Spleen (tissue), 11 donors: ENCODE measurements at regions not wholly inside any gene's neighbourhood (a gene's known extent, or its start where the extent isn't known, plus 50 kb on each side); places are given as distances from the start of the nearest gene placed in this dataset.

Experiments used
- DNase-seq: peaks from one replicate; pipeline ENCODE4 v3.0.0-alpha.2; 2020
- H3K27ac ChIP-seq, 8 donors: fragments of 200-600 bp; sonication (generic) in 7 of 8; 1 replicate in 4 of 8; 2 replicates in 4 of 8; pipeline versions ENCODE4 v1.5.0 to v1.8.0; 2016 to 2021; ENCODE audit warnings: inconsistent platforms in 4 of 8, mild to moderate bottlenecking in 4 of 8, moderate library complexity in 1 of 8
- H3K27me3 ChIP-seq, 7 donors: fragments of 200-600 bp; sonication (generic) in 6 of 7; replicated peaks in 1 of 7; 1 replicate in 4 of 7; 2 replicates in 3 of 7; pipeline versions ENCODE4 v1.5.0 to v1.8.0; 2016 to 2021; ENCODE audit warnings: inconsistent platforms in 3 of 7, mild to moderate bottlenecking in 1 of 7
- H3K36me3 ChIP-seq, 6 donors: fragments of 200-600 bp; sonication (generic) in 5 of 6; 1 replicate in 4 of 6; 2 replicates in 2 of 6; pipeline versions ENCODE4 v1.5.0 to v1.8.0; 2016 to 2021; ENCODE audit warnings: inconsistent platforms in 2 of 6
- H3K4me1 ChIP-seq, 6 donors: fragments of 200-600 bp; sonication (generic) in 5 of 6; 1 replicate in 3 of 6; 2 replicates in 3 of 6; pipeline versions ENCODE4 v1.5.0 to v1.8.0; 2016 to 2021; ENCODE audit warnings: inconsistent platforms in 3 of 6
- H3K4me3 ChIP-seq, 8 donors: fragments of 200-600 bp; sonication (generic) in 7 of 8; 1 replicate in 4 of 8; 2 replicates in 4 of 8; pipeline versions ENCODE4 v1.5.0 to v1.8.0; 2016 to 2021; ENCODE audit warnings: inconsistent platforms in 4 of 8, mild to moderate bottlenecking in 4 of 8, moderate library complexity in 2 of 8
- H3K9me3 ChIP-seq, 8 donors: fragments of 200-600 bp; sonication (generic) in 7 of 8; 1 replicate in 4 of 8; 2 replicates in 4 of 8; pipeline versions ENCODE4 v1.5.0 to v1.8.0; 2016 to 2021; ENCODE audit warnings: inconsistent platforms in 4 of 8
- POLR2A ChIP-seq, 3 donors: fragments of 450-650 bp; IDR thresholded peaks; one replicate each; pipeline ENCODE4 v1.5.1; 2017; ENCODE audit warnings: antibody characterized with exemption in 3 of 3, mild to moderate bottlenecking in 1 of 3
- POLR2AphosphoS5 ChIP-seq, 3 donors: sonication (generic); formaldehyde crosslinking; IDR thresholded peaks; one replicate each; pipeline ENCODE4 v1.5.1; 2017; ENCODE audit warnings: antibody characterized with exemption in 3 of 3
- WGBS, 5 donors: extraction: QIAGEN DNeasy Blood & Tissue Kit in 3 of 5; methylation state at CpG; one replicate each; pipeline versions ENCODE4 v1.1.5 to v1.1.7; 2013 to 2018; 5-methylcytosine and 5-hydroxymethylcytosine counted together
- intact Hi-C: fragments of 100-400 bp; cut with DNase I; formaldehyde crosslinking; loops from one replicate; pipeline ENCODE4 v1.15.0; 2023; ENCODE audit warnings: low total_unique reads
- TF ChIP-seq, protein P1 (sequence below), 11 experiments: fragments of 200-600 bp in 7 of 11; fragments of 450-650 bp in 4 of 11; sonication (generic) in 4 of 11; IDR thresholded peaks in 8 of 11; conservative IDR thresholded peaks in 3 of 11; 1 replicate in 7 of 11; 2 replicates in 4 of 11; pipeline versions ENCODE4 v1.4.0 to v1.8.0; 2016 to 2021; ENCODE audit warnings: antibody characterized with exemption in 11 of 11, inconsistent platforms in 4 of 11, mild to moderate bottlenecking in 1 of 11
- donor health status: healthy with polysubstance abuse.
- donor health status: DM: no; HTN: no; CAD: no; lungs with moderate emphysema.
- donor health status: DM: no; HTN: no; CAD: no.
- donor health status: Bipolar disorder and iron deficiency.
- donor health status: healthy.
- donor health status: DM: no; HTN: no; CAD: no.
- donor health status: DM: yes; HTN: yes; CAD: no.

DNA sequence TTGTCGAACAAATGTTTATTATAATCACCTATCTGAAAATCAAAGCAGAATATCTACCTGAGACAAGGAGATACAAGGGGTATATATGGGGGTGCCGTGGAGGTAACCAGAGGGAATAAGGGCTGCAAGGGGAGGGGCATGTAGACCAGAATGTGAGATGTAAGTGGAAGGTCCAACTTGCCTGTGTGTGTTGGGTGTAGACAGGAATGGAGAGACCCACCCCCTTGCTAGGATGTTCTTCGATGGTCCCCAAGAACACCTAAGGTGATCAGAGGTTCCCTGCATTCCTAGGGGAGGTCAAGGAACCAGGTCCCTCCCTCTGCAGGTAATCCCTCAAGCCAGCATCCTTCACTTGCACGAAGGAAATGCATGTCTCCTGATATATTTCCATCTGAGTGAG, 167.9 kb downstream of the DICER1 start:
- DNase-seq, result no peak
- Histone ChIP-seq H3K27me3 (peaks cover 0 to 13% (median 0%) of the 10 kb centered on the region in 7 donors), H3K27ac (no peak overlapping the region), H3K36me3 (no peaks in the 10 kb centered on the region), H3K4me3 (no peak overlapping the region), H3K9me3 (peaks cover 0 to 18% (median 14%) of the 10 kb centered on the region in 8 donors), H3K4me1 (no peaks in the 10 kb centered on the region)
- TF ChIP-seq POLR2AphosphoS5 (IDR thresholded peaks at IDR 0.05) (no peak), POLR2A (IDR thresholded peaks at IDR 0.05) (no peak)
- TF ChIP-seq, protein P1, sequence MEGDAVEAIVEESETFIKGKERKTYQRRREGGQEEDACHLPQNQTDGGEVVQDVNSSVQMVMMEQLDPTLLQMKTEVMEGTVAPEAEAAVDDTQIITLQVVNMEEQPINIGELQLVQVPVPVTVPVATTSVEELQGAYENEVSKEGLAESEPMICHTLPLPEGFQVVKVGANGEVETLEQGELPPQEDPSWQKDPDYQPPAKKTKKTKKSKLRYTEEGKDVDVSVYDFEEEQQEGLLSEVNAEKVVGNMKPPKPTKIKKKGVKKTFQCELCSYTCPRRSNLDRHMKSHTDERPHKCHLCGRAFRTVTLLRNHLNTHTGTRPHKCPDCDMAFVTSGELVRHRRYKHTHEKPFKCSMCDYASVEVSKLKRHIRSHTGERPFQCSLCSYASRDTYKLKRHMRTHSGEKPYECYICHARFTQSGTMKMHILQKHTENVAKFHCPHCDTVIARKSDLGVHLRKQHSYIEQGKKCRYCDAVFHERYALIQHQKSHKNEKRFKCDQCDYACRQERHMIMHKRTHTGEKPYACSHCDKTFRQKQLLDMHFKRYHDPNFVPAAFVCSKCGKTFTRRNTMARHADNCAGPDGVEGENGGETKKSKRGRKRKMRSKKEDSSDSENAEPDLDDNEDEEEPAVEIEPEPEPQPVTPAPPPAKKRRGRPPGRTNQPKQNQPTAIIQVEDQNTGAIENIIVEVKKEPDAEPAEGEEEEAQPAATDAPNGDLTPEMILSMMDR (IDR thresholded peaks at IDR 0.05 in 8 of 11, conservative IDR thresholded peaks at IDR 0.05 in 3 of 11), result no peak
- intact Hi-C loops, result no loop called here
- 78 to 87% (median 82%) methylated on average over 4 of the region's 4 CpGs for WGBS, 5 donors

DNA sequence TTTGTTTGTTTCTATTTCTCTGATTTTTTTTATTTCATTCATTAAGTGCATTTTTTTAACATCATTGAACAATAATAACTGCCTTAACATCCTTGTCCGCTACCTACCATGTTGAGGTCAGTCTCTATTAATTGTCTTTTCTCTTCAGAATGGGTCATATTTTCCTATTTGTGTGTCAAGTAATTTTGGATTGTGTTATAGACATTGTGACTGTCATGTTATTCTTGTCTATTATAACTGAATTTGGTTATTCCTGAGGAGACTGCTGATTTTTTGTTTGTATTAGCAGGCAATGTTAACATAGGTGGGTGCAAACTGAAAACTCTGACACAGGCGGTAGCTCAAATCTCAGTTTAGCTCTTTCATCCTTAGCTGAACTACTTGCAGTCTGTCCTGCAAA, 169.9 kb downstream of the DICER1 start:
- intact Hi-C loops, result no loop called here
- H3K4me1 ChIP-seq, result no peaks in the 10 kb centered on the region
- no peak overlapping the region for H3K4me3 ChIP-seq
- no peak for TF ChIP-seq POLR2AphosphoS5 (IDR thresholded peaks at IDR 0.05)
- no peak for TF ChIP-seq POLR2A (IDR thresholded peaks at IDR 0.05)
- TF ChIP-seq, protein P1 (IDR thresholded peaks at IDR 0.05 in 8 of 11, conservative IDR thresholded peaks at IDR 0.05 in 3 of 11), result no peak
- H3K27ac ChIP-seq, result no peak overlapping the region
- peaks cover 0 to 20% (median 14%) of the 10 kb centered on the region in 8 donors for H3K9me3 ChIP-seq
- 90 to 99% (median 95%) methylated on average over 2 of the region's 2 CpGs for WGBS, 5 donors
- H3K36me3 ChIP-seq, result no peaks in the 10 kb centered on the region
- no peak for DNase-seq
- H3K27me3 ChIP-seq, result peaks cover 0 to 13% (median 0%) of the 10 kb centered on the region in 7 donors

DNA sequence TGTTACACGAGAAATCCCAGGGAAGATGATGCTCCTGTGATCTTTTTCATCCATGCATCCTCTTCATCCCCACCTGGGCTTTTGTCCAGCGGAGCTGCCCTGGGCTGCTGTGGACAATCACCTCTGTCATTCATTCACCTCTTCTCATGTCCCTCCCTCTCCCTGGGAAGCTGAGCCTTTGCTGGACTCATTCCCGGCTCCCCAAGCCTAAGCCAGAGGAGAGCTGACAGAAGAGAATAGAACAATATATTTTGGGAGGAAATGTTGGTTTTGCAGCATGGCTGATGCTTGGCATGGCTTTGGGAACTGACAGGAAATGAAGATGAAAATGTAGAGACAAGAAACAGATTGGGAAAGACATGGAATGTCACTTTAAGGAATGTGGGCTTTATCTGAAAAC, 177.4 kb downstream of the DICER1 start:
- no peaks in the 10 kb centered on the region for H3K4me1 ChIP-seq
- no peaks in the 10 kb centered on the region for H3K36me3 ChIP-seq
- H3K27ac ChIP-seq, result no peak overlapping the region
- no peak overlapping the region for H3K4me3 ChIP-seq
- 57 to 77% (median 70%) methylated on average over 3 of the region's 3 CpGs for WGBS, 5 donors
- DNase-seq, result no peak
- H3K9me3 ChIP-seq, result peaks cover 0 to 9% (median 0%) of the 10 kb centered on the region in 8 donors
- intact Hi-C loops, result no loop called here
- TF ChIP-seq POLR2AphosphoS5 (IDR thresholded peaks at IDR 0.05), result no peak
- TF ChIP-seq, protein P1 (IDR thresholded peaks at IDR 0.05 in 8 of 11, conservative IDR thresholded peaks at IDR 0.05 in 3 of 11), result no peak
- TF ChIP-seq POLR2A (IDR thresholded peaks at IDR 0.05), result no peak
- H3K27me3 ChIP-seq, result peaks cover 0 to 13% (median 0%) of the 10 kb centered on the region in 7 donors

DNA sequence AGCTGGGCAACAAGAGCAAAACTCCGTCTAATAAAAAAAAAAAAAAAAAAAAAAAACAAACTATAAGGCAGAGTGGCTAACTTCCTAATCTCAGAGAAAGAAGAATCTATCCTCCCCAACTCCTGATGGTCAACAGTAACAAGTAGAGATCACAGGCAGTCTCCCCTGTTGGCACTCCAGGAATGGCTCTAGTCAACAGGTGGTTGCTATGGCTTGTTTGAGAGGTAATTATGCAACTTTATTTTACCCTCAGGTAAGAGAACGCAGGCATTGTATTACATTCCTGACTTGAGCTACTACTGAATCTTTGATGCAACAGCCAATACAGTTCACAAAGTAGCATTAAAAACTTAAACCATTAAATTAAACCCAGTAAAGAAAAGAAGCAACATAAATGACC, 180.3 kb downstream of the DICER1 start:
- Histone ChIP-seq H3K4me3 (no peak overlapping the region), H3K9me3 (peaks cover 0 to 4% (median 0%) of the 10 kb centered on the region in 8 donors), H3K27ac (no peak overlapping the region), H3K36me3 (no peaks in the 10 kb centered on the region), H3K27me3 (peaks cover 0 to 17% (median 0%) of the 10 kb centered on the region in 7 donors), H3K4me1 (no peaks in the 10 kb centered on the region)
- TF ChIP-seq POLR2AphosphoS5 (IDR thresholded peaks at IDR 0.05), result no peak
- TF ChIP-seq, protein P1 (IDR thresholded peaks at IDR 0.05 in 8 of 11, conservative IDR thresholded peaks at IDR 0.05 in 3 of 11), result no peak
- no peak for DNase-seq
- 80 to 92% (median 90%) methylated on average over 2 of the region's 2 CpGs for WGBS, 5 donors
- intact Hi-C loops, result no loop called here
